NAMALWA (cell line): ENCODE measurements at regions not wholly inside any gene's neighbourhood (a gene's known extent, or its start where the extent isn't known, plus 50 kb on each side); places are given as distances from the start of the nearest gene placed in this dataset.
"Not testable (repeated sequence)": the region's sequence is repeated elsewhere in the genome, so short reads cannot be mapped to it uniquely, and the experiment has no call there.

ENCODE experiments used
- DNase-seq: peaks from one replicate; pipeline ENCODE4 v3.0.0-alpha.2; 2015; ENCODE audit warnings: low spot score

DNA sequence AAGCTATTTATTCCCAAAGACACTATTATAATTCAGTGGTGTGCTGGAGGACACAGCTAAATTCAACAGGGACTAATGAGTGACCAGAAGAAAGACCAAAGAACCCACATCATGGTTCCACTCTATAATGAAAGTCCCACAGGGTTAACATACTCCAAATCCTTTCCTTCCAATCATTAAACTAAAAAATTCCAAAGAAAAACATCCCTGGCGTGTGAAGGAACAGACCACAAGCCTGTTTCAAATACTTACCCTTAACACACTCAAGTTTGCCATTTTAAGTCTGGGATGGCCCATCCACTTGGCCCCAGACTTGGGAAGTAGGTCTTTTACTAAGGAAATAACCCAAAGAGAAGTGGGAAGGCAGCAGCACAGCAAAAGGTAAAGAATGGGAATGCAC, 150.1 kb upstream of the CCDC150 start:
- no peak for DNase-seq

DNA sequence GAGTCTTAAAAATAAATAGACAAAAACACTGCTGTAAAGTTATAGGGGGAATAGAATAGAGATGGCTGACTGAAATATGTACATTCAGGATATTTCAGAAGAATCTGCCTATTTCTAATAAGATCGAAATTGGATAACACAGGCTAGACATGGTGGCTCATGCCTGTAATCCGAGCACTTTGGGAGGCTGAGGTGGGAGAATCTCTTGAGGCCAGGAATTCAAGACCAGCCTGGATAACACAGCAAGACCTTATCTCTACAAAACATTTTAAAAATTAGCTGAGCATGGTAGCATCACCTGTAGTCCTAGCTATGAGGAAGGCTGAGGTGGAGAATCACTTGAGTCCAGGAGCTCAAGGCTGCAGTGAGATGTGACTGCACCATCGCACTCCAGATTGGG, 146.6 kb upstream of the CCDC150 start:
- no peak for DNase-seq

DNA sequence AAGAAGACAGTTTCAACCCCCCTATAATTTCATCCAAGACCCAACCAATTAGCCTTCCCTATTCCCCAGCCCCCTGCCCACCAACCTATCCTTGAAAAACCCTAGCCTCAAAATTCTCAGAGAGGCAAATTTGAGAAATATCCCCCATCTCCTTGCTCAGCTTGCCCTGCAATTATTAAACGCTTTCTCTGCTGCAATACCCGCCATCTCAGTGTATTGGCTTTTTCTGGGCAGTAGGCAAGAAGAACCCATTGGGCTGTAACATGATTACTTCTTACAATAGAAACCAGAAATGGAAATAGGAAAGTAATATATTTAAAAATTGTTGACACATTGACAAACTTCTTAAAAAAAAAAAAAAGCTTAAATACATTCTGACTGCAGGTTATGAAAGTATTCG, 140.6 kb upstream of the CCDC150 start:
- no peak for DNase-seq

DNA sequence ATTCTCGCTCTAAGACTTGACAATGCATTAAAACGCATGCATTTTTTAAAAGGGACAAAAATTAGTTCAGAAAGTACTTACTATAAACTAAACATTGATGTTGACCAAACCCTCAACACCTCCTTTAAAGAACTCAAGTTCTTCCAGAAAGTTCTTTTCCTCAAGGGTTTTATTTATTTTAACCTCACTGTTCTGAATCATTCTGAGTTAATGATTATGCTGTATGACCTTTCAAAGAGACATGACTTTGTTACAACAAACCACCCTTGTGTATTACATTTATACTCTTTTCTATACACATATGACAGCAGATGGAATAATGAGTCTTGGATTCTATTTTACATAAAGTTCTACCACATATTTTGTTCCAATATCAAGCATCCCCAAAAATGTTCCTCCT, 139.8 kb upstream of the CCDC150 start:
- no peak for DNase-seq

DNA sequence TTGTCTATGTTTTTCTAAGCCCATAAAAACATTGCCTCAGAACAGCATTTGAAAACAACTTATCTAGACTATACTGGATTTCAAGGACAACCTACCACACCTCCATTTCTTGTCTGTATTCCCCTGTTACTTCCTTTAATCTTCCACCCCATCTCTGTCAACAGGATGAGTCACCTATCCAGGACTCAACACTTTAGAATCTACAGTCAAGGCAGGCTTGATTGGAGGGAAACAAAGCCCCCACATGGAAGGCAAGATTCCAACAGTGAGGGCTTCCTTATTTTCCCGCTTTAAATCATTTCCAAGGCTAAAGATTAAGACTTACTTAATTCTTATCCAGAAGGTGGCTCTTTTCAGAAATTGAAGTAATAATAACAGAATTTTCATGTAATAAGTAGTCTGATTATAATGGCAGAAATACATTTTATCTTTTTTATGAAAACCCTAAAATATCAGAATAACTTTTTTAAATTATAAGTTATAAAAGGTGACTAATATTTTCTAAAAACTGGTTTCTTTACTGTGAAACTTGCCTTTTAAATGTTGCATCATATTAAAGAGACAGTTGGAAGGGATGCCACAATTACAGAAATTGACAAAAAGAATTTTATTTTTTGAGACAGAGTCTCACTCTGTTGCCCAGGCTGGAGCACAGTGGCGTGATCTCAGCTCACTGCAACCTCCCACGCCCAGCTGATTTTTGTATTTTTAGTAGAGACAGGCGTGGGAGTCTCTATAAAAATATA, 138.7 kb upstream of the CCDC150 start:
- no peak for DNase-seq

DNA sequence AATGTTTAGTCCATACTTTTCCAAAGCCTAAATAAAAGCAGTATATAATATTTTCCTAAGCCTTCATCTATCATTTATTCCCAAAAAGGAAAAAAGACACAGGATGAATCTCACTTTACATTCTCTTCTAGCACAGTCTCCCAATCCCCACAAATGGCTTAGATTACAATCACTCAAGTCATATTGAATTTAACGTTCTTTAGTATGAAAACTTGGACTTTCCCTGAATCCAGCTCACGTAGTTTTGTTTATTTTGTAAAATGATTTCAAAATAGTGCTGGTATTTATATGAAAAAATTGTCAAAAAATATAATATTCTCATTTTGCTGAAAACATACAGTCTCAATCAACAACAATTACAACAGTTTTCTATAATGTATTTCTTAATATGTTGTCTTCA, 137.7 kb upstream of the CCDC150 start:
- DNase-seq: no peak

DNA sequence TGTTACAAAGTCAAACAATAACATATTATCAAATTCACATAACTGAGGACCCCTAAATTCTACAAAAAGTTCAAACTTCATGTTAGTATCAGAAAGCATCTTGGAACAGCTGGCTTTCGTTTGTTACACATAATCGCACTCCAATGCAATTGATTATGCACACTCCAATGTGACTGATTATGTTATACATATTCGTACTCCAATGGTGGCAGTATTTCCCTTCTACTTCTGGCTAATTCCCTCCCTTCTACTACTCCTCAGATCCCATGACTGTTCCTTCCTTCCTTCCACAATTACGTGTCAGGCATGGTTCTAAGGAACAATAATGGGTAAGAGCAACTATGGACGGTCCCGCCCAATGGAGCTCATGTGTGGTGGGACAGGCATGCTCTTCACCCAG, 137.1 kb upstream of the CCDC150 start:
- no peak for DNase-seq

DNA sequence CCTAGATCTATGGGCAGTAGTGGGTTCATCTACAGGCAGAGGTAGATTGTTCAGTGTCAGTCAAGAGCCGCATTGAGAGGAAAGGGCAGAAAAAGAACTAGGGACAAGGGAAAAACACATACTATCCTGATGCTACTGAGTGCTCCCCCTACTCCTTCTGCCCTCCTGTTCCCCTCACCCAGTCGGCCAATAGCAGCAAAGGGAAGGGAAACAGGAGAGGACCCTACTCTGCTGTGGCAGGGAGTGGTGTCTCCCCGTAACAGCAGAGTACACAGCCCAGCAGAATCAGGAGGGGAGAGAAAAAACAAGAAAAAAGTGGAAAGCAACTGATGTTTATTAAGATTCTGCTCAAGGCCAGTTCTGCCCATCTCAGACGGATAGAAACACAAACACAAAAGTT, 136.1 kb upstream of the CCDC150 start:
- DNase-seq: no peak

DNA sequence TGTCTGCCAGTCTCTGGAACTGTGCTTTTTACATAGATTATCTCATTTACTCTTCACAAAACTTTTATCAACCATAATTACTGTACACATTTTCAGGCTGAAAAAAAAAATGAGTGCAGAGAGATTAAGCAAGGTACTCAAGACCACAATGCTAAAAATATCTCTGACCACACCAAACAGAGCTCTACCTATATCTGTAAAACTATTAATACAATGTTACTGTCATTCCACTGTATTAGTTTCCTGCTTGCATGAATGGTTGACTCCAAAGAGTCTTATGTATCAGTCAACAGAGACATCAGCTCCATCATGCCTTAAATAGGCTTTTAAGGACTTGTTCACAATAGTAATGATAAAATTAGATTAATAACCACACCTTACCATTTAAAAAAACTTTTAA, 134.7 kb upstream of the CCDC150 start:
- no peak for DNase-seq

DNA sequence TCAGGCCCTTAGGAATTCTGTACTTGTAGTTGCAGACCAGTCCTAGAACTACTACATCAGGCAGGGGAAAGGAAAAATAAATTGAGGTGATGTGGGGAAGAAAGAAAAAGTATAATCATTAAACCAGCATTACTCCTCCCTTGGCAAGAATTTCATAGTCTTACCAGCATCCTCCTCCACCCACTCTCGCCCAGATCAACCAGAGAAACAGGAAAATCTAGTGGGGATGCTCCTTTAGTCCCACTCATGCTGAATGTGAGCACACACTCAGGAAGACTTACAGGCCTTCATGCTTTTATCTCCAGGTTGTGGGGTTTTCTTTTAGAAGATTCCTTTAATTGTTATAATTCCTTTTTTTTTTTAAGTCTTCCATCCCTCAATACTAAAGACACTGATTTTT, 129.3 kb upstream of the CCDC150 start:
- DNase-seq: no peak

DNA sequence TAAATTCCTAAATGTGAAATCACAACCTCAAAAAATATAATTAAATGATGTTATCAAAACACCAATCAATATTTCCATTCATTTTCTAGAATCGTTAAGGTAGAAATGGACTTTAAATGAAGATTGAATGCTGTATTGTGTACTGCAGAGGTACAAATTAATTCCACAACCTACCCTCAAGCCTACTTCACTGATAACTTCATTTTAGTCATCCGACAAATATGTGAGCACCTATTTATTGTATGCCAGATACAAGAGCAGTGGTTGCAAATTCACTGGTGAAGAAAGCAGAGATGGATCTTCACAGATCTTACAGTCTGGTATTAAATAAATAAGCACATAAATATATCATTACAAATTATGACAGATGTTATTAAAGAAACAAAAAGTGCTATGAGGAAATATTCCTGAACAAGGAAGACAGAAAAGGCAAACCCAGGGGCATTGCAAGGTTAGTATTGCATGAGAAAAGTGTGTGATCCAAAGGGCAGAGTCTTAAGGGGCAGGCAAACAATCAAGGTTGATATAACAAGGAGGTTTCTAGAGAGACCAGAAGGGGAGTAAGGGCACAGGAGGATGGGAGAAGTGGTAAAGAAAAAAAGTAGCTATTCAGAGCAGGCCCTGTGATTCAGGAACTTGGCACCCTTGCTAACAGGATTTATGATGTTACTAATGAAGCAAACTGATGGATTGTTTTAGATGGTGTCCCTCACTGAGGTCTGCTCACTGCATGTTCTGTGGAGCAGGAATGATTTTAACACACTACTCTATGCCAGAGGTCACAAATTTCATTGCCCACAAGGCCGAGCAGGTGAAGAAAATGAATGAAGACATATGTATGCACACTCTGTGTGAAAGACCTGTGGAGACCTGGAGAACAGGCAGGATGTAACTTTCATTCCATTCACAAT, 128.0 kb upstream of the CCDC150 start:
- no peak for DNase-seq

DNA sequence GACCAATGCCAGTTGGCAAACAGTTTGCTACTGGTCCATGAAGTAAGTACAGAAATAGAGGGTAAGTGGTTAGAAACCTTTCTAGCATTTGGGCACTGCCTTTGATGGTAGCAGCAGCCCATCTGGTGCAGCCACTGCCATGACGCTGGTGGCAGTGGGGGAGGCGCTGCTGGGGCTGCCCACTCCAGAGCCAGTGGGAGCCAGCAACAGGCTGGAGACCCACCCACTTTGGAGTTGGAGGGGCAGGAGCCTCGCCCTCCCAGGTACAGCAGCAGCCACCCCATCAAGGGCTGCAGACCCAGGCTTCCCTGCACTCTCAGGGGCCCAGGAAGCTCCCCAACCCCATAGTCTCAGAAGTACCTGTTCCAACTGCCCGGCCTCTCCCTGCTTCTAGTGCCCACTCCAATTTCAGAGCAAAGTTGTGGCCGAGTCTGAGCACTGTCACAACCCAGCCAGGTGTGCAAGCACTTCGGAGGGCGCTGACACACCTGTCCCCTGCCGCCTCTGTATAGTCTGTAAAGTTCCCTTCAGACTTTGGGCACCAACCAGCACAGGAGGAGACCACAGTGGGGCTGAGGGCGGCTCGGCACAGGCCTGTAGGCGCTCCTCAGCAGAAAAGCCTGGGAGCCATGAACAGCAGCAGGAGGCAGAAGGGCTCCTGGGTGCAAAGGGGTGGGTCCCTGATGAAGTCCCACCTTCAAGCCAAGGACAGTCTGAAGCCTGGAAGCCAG, 125.6 kb upstream of the CCDC150 start:
- DNase-seq: no peak

DNA sequence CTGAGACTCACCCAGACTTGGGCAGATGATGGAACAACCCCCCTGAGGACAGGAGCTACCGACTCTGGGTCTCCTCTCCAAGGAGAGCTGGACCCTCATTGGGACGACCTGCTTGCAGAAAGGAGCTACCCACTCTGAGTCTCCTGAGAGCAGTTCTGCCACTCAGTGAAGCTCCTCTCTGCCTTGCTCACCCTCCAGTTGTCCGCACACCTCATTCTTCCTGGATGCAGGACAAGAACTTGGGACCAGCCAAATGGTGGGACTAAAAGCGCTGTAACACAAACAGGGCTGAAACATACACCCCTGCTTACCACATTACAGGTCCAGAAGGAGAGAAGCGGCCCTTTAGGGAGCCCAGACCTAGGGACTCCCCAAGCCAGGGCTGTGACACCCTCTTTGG, 124.9 kb upstream of the CCDC150 start:
- no peak for DNase-seq

DNA sequence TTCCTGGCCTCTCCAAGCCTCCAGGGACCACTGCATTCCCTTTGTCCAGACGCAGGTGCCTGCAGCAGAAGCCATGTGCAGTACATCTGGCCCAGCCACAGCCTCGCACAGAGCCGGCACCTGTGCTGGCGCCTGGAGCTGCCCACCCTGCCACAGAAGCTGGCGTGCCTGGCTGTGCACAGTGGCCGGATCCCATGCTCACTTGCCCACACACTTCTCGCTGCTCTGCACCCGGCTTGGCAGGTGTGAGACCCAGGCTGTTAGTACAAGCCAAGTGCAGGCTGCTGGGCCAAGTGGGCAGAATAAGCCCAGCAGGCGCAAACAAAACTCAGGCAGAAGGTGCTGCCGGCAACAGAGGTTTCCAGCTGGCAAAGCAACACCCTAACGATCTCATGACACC, 124.5 kb upstream of the CCDC150 start:
- DNase-seq: no peak

DNA sequence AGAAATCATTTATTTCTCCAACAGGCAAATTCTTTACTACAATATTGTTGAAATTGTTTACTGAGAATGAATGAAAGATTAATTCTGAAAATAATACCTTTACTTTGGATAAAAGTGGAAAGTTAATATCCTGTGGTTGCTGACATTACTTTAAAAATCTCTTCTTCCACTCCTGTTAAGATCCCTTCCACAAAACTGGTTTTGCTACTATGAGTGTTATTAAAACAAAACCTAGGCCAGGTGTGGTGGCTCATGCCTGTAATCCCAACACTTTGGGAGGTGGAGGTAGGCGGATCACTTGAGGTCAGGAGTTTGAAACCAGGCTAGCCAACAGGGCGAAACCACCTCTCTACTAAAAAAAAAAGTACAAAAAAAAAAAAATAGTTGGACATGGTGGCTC, 123.9 kb upstream of the CCDC150 start:
- DNase-seq: no peak

DNA sequence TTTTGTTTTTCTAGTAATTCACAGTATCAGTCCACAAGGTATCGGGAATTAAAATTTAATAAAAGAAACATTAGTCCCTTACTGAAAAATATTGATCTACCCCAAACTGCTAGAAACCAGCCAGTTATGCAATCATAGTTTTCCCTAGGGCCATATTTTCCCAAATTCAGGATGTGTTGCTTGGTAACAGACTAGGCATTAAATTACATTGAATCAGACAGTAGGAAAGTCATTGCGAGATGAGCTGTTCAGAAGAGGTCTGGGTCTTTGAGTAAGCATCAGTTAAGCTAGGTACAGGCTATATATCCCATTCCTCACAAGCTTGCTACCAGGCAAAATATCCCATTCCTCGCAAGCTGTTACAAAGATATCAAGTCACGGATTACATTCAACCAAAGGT, 123.0 kb upstream of the CCDC150 start:
- no peak for DNase-seq

DNA sequence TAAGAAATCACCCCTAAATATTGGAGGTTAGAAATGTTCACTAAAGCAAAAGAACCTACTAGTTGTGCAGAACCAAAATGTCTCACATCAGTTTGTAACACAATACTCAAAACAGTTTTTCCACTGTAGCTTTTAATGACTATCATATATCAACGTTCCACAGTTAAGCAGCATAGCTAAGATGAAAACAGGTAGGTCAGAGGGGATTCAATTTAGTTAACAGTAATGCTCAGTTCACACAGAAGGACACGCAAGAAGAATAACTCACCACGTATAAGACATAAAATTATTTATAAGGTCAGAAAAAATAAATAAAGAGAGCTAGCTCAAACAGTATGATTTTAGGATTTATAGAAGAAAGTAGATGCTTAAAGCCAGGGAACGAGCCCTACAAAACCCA, 118.9 kb upstream of the CCDC150 start:
- DNase-seq: no peak

DNA sequence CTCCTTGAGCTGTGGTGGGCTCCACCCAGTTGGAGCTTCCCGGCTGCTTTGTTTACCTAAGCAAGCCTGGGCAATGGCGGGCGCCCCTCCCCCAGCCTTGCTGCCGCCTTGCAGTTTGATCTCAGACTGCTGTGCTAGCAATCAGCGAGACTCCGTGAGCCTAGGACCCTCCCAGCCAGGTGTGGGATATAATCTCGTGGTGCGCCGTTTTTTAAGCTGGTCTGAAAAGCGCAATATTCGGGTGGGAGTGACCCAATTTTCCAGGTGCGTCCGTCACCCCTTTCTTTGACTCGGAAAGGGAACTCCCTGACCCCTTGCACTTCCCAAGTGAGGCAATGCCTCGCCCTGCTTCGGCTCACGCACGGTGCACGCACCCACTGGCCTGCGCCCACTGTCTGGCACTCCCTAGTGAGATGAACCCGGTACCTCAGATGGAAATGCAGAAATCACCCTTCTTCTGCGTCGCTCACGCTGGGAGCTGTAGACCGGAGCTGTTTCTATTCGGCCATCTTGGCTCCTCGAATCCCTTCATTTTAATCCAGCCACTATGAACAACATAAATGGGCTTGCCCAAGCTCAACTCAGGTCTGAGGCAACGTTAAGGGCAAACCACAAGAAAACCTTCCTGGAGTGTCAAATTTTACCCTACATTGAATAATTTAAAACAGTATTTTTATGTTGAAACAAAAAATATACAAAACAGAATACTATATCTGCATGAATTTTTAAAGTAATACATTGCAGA, 112.4 kb upstream of the CCDC150 start:
- not testable (repeated sequence) for DNase-seq

DNA sequence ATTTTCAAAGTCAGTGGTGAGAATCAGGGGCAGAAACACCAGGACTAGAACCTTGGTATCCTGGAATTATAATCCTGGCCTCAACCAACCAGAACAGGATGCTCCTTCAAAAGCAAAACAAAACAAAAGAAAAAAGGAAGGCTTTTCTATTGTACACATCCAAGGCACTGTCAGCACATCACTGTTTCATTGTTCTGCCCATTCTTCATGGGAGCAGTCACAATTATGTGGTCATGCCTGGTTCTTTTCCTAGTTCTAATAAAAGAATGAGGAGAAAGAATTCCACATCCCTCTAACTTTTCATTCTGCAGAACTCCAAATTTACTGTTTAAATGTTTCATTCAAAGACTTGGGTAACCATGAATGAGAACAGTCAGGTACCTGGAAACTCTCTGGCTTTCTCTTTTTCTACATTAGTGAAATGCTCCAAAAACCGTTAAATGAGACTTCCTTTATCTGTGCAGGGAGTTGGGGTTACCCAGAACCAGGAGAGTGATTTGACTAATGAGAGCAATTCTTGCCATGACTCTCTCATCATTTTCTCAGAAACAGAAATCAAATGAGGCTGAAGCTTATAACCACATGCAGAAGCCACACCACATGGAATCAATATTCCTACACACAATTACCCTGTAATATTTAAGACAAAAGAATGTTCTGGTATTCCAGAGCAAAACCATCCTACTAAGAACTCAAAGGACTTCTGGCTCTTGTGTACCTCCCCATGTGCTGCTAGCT, 110.9 kb upstream of the CCDC150 start:
- no peak for DNase-seq

DNA sequence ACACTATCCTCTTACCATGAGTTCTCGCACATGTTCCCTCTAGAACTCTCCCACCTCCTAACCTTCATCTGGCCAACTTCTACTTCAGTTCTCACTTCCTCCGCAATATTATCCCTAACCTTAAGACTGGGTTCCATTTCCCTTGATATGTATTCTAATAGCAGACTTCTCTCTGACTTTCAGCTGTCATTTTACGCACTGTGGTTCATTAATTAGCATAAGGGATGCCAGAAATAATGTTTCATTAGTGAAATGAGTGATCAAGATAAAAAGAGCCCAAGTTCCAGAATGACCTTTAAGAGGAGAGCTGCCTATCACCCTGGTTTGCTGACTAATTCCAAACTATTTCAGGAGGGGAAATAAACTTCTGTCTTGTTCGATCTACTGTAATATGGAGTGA, 108.6 kb upstream of the CCDC150 start:
- DNase-seq: no peak

DNA sequence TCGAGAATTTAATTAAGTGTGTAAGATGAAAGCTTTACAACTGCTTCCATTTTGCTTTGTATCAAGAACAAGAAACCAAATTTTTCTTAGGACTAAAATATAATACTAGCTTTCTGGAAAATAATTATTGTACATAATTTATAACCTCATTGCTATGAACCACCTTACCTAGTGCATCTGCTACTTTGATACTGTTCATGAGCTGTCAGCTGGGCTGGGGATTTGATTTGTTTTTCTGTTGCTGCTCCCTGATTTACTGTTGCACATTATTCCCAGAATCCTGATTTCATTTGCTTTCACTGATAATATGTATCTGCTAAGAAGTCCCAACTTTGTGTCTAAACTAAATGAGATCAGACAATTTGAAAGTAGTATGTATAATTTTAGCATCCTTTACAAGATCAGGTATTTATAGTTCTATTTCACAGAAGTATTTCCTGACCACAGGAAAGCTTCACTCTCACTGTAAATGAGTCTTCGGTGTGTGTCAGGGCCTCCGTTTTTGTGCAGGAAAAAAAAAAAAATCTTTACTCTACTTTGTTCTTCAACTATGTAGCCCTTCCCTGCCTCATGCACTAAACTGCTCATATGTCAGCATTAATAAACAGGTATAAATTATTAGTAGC, 105.6 kb upstream of the CCDC150 start:
- DNase-seq: no peak
